Adrenal gland (tissue), 5 donors: ENCODE measurements at regions not wholly inside any gene's neighbourhood (a gene's known extent, or its start where the extent isn't known, plus 50 kb on each side); places are given as distances from the start of the nearest gene placed in this dataset.

Experiments
- POLR2A ChIP-seq, 2 donors: fragments of 450-650 bp; IDR thresholded peaks; one replicate each; pipeline ENCODE4 v1.6.1; 2017; ENCODE audit warnings: antibody characterized with exemption in 2 of 2, mild to moderate bottlenecking in 2 of 2, moderate library complexity in 1 of 2
- TF ChIP-seq, protein P1 (sequence below), 6 experiments: fragments of 450-650 bp in 4 of 6; fragments of 200-600 bp in 2 of 6; sonication (generic) in 1 of 6; IDR thresholded peaks; 1 replicate in 5 of 6; 2 replicates in 1 of 6; pipeline versions ENCODE4 v1.5.1 to v1.8.0; 2016 to 2021; ENCODE audit warnings: antibody characterized with exemption in 6 of 6, mild to moderate bottlenecking in 2 of 6, moderate library complexity in 1 of 6
- donor health status: DM: no; HTN: no; CAD: no.

DNA sequence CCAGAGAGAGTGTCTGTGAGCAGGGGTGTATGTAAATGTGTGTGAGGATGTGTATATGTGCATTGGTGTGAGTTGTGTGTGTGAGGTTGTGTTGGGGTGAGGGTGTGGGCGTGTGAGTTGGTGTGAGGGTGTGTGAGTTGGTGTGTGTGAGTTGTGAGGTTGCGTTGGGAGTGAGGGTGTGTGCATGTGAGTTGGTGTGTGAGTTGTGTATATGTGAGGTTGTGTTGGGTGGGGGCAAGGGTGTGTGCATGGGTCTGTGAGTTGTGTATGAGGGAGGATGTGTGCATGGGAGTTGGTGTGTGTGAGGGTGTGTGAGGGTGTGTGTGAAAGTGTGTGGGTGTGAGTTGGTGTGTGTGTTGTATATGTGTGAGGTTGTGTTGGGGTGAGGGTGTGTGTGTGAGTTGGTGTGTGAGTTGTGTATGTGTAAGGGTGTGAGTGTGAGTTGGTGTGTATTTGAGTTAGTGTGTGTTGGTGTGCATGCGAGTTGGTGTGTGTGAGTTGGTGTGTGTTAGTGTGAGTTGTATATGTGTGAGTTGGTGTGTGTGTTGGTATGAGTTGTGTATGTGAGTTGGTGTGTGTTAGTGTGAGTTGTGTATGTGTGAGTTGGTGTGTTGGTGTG is 161.6 kb upstream of the IER5L start:
- TF ChIP-seq, protein P1, sequence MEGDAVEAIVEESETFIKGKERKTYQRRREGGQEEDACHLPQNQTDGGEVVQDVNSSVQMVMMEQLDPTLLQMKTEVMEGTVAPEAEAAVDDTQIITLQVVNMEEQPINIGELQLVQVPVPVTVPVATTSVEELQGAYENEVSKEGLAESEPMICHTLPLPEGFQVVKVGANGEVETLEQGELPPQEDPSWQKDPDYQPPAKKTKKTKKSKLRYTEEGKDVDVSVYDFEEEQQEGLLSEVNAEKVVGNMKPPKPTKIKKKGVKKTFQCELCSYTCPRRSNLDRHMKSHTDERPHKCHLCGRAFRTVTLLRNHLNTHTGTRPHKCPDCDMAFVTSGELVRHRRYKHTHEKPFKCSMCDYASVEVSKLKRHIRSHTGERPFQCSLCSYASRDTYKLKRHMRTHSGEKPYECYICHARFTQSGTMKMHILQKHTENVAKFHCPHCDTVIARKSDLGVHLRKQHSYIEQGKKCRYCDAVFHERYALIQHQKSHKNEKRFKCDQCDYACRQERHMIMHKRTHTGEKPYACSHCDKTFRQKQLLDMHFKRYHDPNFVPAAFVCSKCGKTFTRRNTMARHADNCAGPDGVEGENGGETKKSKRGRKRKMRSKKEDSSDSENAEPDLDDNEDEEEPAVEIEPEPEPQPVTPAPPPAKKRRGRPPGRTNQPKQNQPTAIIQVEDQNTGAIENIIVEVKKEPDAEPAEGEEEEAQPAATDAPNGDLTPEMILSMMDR (IDR thresholded peaks at IDR 0.05): no peak
- TF ChIP-seq POLR2A (IDR thresholded peaks at IDR 0.05): no peak
